HL-60/S4 treated with retinoic acid at 250 ng/mL for 4 days and 3 days (cell line): ENCODE measurements at regions not wholly inside any gene's neighbourhood (a gene's known extent, or its start where the extent isn't known, plus 50 kb on each side); places are given as distances from the start of the nearest gene placed in this dataset.

Source experiments
- in situ Hi-C: fragments of 300-500 bp; cut with MboI; formaldehyde crosslinking; loops from 2 replicates; pipeline ENCODE4 v1.7.0; 2022; ENCODE audit warnings: low sequenced_read_pairs

- in situ Hi-C loops, result no loop called here
Measured at GRCh38 chr20:57047281-57048026, 219.0 kb downstream of the BMP7 start.

- in situ Hi-C loops, result no loop called here
Measured at GRCh38 chr20:57048027-57048869, 218.2 kb downstream of the BMP7 start.

DNA sequence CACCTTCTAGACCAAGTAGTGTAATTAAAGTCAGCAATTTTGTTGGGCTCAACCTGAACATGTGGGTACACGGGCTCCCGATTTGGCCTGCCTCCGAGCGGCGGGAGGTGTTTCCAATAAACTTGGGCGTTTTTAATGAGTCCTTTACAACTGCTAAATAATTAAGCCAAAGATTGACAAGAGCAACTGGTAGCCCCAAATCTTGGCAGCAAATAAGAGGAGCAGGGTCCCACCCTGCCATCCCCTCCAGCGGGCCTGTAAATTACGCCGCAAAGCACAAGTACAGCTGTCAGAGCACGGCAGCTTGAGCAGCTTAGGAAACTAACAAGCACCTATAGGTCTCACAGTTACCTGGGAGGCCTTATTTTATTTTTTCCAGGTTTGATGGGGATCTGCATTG, 217.1 kb downstream of the BMP7 start:
- in situ Hi-C loops, result no loop called here

- in situ Hi-C loops, result no loop called here
Measured at GRCh38 chr20:57051096-57051495, 215.3 kb downstream of the BMP7 start.

GRCh38 chr20:57053067-57053466, 213.4 kb downstream of the BMP7 start:
- in situ Hi-C loops, result no loop called here

DNA sequence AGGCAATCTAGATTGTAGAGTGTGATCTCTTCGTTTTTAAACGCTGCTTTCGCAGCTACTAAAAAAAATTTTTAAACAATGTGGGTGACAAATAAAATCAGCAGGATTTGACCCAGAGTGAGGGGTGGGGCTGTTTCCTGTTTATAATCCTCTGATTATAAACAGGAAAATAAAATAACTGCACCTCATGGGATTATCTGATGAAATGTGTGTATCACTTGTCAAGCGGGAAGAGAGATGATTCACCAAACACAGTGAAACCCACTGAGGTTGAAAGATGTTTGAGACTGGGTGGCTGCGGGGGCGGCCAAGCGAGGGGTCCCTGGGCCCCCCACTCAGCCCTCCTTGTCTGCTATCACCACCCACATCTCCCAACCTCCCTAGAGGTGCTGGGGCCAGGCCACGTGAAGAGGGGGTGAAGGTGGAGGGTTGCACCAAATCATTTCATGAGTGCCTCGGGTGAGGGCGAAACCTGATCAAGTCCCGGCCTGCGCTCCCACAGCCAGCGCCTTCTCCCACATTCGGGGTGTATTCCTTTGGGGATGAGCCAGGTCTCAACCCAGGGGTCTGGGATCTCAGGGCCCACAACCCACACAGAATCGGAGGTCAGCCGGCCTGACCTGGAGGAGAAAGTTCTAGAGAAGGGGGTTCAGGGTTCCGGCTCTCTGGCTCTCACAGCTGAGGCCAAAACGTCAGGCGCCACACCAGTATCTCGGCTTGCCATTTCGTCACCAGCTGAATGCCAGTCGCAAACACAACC, 212.5 kb downstream of the BMP7 start:
- in situ Hi-C loops, result no loop called here

DNA sequence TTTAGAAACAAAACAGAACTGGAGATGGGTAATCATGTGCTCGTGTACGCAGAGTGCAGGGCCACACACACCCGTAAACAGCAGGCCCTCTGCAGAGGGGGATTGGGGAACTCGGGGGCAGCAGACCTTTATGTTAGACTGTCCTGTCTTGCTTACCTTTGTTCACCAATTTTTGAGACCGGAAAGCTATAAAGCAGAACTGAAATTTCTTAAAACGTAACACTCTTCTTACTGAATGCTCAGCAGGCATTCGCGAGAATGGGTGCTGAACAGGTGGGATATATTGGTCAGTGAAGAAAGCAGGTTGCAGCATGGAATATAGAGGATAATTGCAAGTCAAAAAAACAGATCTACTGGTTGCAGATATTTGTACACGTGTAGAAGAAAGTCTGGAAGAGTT, 211.1 kb downstream of the BMP7 start:
- in situ Hi-C loops, result no loop called here

DNA sequence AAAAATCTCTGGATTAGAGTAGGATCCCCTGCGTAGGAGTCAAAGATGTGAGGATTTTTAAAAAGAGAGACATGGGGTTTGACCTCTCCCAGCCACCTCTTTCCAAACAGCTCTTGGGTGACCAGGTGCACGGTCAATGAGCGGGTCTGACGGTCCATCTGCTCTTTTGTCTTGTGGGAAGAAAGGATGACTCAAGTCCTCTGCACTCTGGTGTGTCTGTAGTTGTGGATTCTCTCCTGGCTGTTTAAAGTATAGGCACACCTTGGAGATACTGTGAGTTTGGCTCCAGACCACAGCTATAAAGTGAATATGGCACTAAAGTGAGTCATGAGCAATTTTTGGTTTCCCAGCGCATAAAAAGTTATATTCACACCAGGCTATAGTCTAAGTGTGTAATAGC, 209.8 kb downstream of the BMP7 start:
- in situ Hi-C loops, result no loop called here

DNA sequence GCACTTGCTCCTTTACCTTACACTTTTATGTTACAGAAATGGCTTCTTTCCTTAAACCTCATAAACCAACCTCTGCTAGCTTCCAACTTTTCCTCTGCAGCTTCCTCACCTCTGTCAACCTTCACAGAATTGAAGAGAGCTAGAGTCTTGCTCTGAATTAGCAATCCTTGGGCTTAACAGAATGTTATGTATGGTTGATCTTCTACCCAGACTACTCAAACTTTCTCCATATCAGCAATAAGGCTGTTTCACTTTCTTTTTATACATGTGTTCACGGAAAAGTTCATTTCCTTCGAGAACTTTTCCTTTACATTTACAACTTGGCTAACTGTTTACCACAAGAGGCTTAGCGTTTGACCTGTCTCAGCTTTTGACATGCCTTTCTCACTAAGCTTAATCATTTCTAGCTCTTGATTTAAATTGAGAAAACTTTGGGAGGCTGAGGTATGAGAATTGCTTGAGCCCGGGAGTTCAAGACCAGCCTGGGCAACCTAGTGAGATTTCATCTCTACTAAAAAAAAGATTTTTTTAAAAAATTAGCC, 207.3 kb downstream of the BMP7 start:
- in situ Hi-C loops, result no loop called here

GRCh38 chr20:57060407-57061050, 205.9 kb downstream of the BMP7 start:
- in situ Hi-C loops, result no loop called here

DNA sequence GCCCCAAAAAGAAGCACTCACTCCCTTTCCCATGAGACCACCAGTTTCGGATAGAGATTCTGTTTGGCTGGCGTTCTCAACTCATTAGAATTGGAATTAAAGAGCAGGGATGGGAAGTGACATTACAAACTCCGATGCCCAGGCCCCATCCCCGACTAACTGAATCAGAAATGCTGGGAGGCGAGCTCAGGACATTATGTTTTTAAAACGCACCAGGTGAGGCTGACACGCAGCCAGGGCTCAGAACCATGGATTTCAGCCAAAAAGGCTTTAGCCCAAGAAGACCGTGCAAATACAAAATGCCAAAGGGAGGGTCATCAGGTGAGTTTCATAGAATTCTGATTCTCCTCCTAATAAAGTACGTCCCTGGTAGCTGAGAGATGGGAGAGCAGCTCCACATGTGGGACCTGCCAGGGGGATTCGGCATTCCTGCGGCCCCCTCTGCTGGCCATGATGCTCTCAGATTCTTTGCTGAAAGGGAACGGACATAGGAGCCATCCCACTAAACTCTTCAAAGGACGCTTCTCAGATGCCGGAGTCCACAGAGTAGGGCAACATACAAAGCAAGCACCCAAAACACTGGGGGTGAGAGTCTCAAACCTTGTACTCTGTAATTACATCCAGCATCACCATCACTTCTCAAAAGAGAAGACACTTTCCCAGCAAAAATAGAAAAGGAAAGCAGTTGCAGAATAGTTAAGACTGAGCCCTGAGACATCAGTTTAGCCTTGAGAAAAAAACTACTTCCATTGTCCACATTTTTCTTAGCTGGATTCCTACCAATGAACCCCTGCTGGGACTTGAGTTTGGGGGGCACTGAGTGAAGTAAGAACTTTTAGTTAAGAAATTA, 205.2 kb downstream of the BMP7 start:
- in situ Hi-C loops, result no loop called here

DNA sequence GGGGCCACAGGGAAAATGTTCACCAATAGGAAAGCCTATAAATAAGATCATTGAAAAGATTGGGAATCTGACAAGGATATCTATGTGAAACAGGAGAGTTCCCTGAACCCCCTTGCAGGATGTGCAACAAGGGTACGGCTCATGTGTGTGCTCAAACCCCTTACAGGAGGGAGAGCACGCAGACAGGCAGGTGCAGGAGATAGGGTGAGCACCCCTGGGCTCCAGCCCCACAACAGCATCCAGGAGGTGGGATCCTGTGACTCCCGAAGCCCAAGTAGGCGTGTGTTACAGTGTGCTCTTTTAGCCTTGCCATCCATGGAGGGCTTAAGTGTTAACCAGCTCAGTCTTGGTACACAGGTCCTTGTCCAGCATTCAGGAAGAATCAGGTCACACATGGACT, 204.2 kb downstream of the BMP7 start:
- in situ Hi-C loops, result no loop called here

GRCh38 chr20:57062696-57063270, 203.7 kb downstream of the BMP7 start:
- in situ Hi-C loops, result no loop called here

GRCh38 chr20:57064836-57065235, 201.6 kb downstream of the BMP7 start:
- in situ Hi-C loops, result no loop called here

GRCh38 chr20:57065646-57066045, 200.8 kb downstream of the BMP7 start:
- in situ Hi-C loops, result no loop called here

DNA sequence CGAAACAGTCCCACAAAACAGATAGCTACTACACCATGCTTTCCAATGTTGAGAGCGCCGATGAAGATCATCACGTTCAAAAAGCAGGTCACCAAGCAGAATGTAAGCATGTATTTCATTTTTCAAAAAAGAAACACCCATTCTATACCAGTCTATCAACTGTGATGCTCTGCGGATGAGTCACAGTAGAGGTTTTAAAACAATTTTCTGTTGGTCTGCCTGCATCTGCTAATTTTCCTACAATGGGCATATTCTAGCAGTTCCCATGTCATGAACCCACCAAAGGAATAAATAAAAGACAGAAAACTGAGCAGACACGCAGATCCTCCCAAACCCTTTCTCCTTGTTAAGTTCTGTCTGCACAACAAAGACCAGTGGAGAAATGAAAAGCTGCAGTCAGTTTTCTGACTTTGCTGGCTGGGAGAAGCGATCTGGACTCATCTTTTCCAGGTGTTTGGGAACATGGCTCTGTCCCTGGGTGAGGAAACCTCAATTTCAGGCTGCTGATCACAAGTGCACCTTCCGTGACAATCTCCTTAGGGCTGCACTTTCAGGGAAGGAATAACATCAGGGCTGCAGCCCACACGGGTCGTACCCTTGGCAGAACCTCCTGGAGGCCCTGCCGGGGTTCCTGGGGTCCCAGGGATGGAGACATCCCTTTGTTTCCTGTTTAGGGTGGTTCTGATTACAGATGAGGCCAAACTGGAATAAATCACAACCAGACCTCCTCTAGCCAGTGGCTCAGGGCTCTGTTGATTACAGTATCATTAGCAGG, 200.1 kb downstream of the BMP7 start:
- in situ Hi-C loops, result no loop called here

DNA sequence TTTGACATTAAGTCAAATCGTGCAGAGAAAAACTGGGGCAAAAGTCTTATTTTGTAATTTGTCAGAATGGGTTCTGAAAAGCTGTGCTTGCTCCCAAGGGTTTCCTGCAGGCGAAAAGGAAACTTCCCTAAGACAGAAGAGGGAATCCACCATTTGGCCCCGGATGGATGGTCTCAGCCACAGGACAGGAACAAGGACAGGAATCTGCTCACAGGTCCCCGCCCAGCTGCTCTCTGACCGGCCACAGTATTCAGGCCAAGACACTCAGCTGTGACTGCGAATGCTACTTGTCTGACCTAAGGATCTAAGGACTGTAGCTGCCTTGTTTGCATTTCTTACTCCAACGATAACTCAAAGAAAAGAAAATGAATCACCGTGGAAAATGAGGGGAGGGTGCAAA, 197.0 kb downstream of the BMP7 start:
- in situ Hi-C loops, result no loop called here

DNA sequence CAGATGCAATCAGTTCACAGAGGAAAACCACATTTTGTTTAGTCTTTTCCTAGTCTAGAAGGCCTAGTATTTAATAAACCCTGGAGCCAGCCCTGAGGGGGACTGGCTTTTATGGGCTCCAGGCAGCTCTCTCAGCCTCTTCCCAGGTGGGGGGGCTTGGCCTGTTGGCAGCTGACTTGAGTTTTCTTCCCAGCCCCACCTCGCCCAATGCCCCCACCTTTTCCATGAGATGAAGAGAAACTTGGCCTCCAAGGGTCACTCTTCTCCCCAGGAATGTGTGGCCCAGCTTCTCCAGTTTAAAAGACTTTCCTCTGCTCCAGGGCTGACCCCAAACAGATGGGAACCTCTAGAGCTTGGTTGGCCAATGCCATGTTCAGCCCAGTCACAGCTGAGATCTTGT, 196.1 kb downstream of the BMP7 start:
- in situ Hi-C loops, result no loop called here

- in situ Hi-C loops, result no loop called here
Measured at GRCh38 chr20:57071283-57071731, 195.1 kb downstream of the BMP7 start.
